ENCODE measurements at regions not wholly inside any gene's neighbourhood (a gene's known extent, or its start where the extent isn't known, plus 50 kb on each side); places are given as distances from the start of the nearest gene placed in this dataset.

DNA sequence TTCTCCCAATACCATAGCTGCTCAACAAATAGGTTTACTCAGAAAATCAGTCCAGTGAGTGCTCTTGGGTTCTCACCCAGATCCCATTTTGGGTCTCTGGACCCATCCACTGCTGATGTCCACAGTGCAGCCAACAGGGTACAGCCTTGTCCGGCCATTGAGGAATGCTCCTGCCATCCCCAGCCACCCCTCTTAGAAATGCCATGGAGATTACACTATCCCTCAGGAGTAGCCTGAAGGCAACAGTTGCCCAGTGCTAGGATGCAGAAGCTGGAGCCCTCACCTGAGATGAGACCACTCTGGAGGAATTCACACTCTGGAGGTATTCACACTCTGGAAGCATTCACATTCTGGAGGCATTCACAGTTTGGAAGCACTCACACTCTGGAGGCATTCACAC is 958.8 kb upstream of the TMEM132C start:
- TF ChIP-seq, protein P1, sequence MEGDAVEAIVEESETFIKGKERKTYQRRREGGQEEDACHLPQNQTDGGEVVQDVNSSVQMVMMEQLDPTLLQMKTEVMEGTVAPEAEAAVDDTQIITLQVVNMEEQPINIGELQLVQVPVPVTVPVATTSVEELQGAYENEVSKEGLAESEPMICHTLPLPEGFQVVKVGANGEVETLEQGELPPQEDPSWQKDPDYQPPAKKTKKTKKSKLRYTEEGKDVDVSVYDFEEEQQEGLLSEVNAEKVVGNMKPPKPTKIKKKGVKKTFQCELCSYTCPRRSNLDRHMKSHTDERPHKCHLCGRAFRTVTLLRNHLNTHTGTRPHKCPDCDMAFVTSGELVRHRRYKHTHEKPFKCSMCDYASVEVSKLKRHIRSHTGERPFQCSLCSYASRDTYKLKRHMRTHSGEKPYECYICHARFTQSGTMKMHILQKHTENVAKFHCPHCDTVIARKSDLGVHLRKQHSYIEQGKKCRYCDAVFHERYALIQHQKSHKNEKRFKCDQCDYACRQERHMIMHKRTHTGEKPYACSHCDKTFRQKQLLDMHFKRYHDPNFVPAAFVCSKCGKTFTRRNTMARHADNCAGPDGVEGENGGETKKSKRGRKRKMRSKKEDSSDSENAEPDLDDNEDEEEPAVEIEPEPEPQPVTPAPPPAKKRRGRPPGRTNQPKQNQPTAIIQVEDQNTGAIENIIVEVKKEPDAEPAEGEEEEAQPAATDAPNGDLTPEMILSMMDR (conservative IDR thresholded peaks at IDR 0.05; ENCODE audit: low read depth in 2 of 2), result no peak
- TF ChIP-seq ZNF331 (CRISPR knock-in tag; IDR thresholded peaks at IDR 0.05; ENCODE audit: low read depth) (no peak), POLR2AphosphoS5 (IDR thresholded peaks at IDR 0.05; ENCODE audit: low read depth) (no peak), EZH2 (IDR thresholded peaks at IDR 0.05; ENCODE audit: low read depth, unreplicated experiment) (no peak), EZH2phosphoT487 (IDR thresholded peaks at IDR 0.05; ENCODE audit: unreplicated experiment) (no peak), ZNF114 (CRISPR knock-in tag; IDR thresholded peaks at IDR 0.05) (no peak), CREB1 (CRISPR knock-in tag; IDR thresholded peaks at IDR 0.05; ENCODE audit: low read depth) (no peak), JUNB (IDR thresholded peaks at IDR 0.05; ENCODE audit: unreplicated experiment) (no peak)
- TF ChIP-seq, protein P2, sequence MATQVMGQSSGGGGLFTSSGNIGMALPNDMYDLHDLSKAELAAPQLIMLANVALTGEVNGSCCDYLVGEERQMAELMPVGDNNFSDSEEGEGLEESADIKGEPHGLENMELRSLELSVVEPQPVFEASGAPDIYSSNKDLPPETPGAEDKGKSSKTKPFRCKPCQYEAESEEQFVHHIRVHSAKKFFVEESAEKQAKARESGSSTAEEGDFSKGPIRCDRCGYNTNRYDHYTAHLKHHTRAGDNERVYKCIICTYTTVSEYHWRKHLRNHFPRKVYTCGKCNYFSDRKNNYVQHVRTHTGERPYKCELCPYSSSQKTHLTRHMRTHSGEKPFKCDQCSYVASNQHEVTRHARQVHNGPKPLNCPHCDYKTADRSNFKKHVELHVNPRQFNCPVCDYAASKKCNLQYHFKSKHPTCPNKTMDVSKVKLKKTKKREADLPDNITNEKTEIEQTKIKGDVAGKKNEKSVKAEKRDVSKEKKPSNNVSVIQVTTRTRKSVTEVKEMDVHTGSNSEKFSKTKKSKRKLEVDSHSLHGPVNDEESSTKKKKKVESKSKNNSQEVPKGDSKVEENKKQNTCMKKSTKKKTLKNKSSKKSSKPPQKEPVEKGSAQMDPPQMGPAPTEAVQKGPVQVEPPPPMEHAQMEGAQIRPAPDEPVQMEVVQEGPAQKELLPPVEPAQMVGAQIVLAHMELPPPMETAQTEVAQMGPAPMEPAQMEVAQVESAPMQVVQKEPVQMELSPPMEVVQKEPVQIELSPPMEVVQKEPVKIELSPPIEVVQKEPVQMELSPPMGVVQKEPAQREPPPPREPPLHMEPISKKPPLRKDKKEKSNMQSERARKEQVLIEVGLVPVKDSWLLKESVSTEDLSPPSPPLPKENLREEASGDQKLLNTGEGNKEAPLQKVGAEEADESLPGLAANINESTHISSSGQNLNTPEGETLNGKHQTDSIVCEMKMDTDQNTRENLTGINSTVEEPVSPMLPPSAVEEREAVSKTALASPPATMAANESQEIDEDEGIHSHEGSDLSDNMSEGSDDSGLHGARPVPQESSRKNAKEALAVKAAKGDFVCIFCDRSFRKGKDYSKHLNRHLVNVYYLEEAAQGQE (IDR thresholded peaks at IDR 0.05; ENCODE audit: unreplicated experiment), result no peak
